NCI-H1436 (cell line): ENCODE measurements at regions not wholly inside any gene's neighbourhood (a gene's known extent, or its start where the extent isn't known, plus 50 kb on each side); places are given as distances from the start of the nearest gene placed in this dataset.
A peak's percentile ranks its signal among the peaks of the same experiment; 100 is the strongest.

Source experiments
- DNase-seq: peaks from one replicate; lab custom pipeline; 2025; lab: John Stamatoyannopoulos, UW

DNA sequence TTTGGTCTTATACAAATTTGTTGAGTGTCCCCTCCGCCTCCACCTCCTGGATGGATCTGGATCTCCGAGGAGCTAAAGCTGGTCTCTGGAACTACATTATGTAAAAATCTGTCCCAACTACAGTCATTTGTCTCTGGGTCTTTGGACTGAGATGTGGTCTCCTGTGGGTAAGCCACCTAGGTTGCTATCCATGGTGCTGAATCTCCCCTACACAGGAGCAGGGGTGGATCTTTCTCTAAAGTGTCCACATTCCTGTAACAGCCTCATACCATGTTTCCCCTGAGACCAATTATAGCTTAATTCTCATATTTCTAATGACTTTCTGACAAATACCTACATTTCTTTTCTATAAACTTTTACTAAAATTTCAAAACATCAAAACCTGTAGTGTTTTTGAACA is 625.8 kb downstream of the TAFA4 start:
- no peak for DNase-seq

DNA sequence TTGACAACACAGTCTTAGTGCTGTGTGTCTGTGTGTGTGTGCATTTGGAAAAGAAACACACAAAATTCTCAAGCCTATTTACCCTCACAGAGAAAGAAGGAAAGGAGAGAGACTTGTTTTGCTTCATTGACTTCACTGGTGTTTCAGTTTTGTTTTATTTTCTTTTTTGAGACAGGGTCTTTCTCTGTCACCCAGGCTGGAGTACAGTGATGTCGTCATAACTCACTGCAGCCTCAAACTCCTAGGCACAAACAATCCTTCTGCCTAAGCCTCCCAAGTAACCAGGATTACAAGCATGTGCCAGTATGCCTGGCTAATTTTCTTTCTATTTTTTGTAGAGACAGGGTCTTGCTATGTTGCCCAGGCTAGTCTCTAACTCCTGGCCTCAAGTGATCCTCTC is 636.9 kb downstream of the TAFA4 start:
- no peak for DNase-seq

DNA sequence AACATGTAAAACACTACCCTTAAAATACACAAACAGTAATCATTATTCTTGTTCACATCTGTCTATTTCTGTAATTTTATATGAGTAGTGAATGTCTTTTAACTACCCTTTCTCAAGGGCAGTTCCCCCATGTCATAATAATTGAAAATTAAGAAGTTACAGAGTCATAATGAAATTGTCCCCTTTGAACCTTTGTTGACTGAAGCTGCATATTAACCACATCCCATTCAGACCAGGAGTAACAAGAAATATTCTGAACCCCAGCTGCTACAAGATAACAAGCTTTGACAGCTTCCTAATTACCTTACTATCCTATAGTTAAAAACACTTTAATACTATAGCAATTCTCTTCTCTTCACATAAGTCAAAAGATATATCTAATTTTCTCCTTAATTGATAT is 635.9 kb upstream of the SUCLG2 start:
- DNase-seq, result no peak

DNA sequence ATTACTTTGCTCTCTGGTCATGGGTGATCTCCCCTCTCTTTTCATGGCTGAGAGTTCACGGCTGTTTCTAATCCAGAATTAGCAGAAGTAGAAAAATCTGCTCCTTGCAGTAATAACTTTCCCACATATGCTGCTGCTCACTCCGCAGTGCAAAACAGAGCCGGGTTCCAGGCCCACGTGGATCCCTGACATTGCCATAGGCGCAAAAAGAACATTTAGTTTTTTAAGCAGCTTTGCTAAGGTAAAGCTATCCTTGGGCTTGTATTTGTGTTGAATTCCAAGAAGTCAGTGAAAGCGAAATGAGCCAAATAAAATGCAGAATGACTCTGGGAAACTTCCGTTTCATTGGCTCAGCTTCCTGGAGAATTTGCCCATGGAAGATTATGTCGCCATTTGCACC is 633.7 kb upstream of the SUCLG2 start:
- no peak for DNase-seq

DNA sequence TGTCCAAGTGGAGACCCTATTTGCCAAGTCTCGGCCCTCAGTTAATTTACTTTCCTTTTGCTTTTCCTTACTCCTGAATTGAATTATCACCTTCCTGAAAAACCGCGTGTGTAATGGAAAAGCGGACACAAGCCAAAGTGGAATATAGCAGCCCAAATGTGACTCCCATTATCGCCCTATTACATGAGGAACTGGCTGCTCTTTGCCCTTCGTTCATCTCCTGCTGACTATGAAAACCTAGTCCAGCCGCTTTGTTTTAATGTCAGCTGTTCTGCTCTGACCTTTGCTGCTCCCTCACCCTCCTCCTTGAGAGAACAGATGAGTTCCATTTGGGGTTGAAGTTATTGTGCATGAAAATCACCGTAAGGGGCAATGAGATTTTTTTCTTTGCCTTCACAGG is 632.7 kb upstream of the SUCLG2 start:
- no peak for DNase-seq

DNA sequence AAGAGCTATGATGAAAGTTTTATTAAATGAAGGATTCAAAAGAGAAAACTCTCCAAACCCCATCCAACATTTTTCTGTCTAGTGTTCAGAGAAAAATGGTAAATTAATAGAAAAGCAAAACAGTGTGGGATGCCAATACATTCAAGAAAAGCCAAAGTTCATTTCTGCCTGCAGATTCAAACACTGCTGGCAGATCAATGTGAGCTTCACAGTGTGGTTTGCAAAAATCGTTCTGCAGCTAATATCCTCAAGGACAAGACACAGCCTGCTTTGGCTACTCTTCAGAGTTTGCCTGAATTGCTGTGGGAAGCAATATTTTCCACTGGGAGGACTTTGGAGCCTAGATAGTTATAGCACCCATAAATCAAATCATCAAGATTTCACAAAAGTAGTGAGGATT is 619.9 kb upstream of the SUCLG2 start:
- no peak for DNase-seq

DNA sequence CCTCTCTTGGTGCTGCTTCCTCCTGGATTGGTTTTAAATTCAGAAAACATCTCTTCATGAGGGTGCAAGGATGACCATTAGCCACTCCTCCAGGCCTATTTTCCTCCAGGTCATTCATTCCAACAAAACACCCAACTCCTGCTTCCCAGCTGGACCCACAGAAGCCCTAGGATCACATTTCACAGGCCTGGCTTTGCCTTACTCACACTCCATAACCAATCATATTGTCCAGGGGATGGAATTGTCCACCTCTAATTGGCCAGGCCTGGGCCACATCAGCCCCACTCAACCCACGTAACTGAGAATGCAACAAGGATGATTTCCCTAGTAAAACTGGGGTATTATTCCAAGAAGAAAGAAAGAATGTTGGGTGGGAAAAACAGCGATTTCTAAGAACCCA is 616.7 kb upstream of the SUCLG2 start:
- DNase-seq, result no peak

DNA sequence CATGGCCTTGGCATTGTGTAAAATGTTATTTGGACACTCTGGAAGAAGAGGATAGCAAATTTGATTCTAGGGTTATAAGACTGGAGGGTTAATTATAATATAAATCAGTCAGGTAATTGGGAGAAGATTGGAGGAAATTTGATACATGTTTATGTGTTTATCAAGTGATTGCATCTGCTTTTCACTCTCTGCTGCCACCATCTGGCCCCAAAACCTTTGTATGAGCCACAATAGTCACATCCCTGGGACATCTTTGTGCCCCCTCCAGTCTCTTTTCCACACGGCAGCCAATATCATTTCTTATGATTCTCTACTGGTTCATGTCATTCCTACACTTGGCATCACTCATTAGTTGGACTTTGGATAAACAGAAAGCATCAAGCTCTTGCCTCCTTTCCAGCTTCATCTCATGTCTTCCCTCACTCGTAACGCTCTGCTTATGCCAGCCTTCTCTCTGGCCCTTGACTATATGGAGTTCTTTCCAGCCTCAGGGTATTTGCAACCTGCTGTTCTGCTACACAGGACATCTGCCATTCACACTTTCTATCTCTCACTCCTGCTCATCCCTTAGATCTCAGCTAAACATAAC is 602.3 kb upstream of the SUCLG2 start:
- DNase-seq, result no peak

DNA sequence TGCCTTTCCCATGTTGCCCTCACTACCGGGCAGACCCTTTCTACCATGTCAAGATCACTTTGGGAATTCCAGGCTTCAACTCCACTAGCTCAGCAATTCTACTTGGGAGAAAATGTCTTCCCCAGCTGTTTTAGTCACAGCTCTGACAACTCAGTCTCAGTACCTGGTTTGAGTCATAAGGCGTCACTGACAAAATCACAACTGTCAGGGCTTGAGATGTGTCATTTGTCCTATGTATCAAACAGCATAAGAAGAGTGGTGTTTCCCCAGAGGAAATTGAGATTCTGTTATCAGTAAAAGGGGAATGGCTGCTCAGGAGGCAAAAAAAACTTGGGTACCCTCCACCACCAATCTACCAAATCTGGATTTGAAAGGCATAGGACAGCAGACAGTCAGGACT is 594.9 kb upstream of the SUCLG2 start:
- DNase-seq, result no peak

DNA sequence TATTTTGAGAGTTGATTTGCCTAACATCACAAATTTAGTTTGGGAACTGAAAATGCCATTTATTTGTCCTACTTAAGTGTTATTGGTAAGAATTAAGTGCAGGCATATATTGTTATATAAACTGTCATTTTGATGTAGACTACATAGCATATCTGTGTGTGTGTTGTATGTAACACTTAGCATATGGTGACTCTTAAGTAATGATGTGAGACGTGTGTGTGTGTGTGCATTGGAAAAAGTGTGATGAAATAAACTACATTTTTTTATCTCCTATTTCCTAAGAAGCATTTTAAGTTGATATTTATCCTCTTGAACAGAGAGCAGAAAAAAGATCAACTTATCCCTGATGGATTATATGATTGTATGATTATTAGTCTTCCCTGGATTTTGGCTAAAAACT is 588.2 kb upstream of the SUCLG2 start:
- DNase-seq, result no peak

DNA sequence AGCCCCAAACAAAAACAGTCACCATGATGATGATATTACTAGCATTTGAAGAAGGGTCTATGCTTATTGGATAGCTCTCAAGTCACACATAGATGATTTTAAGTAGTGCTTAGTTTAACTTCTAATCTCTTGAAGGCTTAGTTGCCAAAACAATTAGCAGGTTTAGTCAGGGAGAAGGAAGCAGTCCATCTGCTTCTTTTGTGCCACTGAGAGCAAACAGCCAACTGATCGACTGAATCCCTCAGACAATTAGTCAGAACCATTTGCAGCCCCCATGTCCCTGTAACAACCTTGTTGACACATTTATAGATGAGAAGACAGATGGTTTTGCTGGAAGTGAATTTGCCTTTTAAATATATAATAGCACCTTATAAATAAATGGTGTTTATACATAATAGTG is 585.1 kb upstream of the SUCLG2 start:
- DNase-seq, result peak; percentile 64

DNA sequence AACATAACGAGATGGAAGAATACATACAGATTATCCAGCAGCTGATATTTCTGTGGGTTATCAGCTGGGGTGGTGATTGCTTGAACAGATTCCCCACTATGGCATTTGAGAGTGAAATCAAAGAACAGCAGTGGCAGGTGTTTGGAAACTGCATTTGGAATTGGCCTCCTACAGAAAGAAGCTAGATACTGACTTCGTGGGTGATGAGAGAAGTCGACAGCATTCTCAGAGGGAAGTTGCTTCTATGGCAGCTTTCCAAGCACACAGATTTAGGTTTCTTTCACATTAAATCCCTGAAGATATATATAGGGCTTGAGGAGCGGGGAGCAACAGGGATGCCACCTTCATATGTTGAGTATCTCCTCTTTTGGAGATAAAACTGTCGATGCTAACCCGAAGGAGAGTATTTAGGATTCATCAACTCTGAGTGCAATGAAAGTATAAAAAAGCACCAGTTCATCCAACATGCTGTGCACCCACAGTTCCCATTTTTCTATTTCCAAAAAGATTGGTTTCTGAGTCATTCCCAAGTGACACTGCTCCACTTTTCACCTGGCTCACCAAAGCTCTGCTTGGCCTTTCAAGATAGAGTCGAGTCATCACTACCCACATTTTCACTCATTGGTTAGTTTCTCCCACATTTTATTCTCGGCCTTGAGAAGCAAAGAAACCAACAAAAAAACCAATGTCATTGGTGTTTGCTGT is 579.8 kb upstream of the SUCLG2 start:
- DNase-seq, result no peak

DNA sequence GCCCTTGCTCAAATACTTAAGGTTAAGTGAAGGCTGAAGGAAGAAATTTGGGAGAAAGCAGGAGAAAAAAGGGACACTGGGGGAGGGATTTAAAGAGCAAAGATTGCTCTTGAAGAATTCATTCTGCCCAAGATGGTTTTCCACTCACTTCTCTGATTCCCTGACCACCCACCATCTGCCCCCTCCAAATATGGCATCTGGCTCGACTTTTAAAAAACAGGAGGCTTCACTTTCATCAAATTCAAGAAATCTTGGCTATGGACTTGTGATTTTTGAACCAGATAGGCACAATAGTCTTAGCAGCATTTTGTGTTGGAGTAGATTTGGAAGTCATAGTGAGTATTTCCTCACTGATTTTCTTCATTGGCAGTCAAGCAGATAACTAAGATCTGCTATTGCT is 574.4 kb upstream of the SUCLG2 start:
- DNase-seq, result no peak

DNA sequence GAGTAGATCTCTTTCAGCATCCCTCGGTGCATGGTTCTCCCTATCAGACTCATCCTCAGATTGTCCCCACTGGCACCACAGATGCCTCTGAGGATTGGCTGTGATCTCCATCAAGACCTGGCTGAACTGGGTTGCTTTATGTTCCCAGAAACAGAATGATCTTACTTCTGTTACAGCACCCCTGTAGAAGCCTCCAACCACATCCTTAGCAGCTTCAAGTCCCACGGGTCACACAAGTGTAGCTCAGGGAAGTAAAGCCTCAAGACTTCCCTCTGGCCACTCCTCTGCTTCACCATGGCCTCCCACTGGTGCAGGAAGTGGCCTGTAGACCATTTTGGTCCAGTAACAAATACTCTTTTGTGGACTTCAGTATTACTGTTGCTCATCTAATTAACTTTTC is 566.4 kb upstream of the SUCLG2 start:
- no peak for DNase-seq

DNA sequence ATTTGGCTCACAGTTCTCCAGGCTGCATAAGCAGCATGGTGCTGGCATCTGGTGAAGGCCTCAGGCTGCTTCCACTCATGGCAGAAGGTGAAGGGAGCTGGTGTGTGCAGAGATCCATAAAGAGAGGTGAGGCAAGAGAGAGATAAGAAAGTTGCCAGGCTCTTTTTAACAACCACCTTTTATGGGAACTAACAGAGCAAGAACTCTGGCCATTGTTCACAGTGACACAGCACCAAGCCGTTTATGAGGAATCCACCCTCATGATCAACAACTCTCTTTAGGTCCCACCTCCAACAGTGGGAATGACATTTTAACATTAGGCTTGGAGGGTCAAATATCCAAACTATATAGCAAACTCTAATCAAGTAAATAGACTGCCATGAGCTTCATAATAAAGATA is 557.2 kb upstream of the SUCLG2 start:
- DNase-seq, result no peak

DNA sequence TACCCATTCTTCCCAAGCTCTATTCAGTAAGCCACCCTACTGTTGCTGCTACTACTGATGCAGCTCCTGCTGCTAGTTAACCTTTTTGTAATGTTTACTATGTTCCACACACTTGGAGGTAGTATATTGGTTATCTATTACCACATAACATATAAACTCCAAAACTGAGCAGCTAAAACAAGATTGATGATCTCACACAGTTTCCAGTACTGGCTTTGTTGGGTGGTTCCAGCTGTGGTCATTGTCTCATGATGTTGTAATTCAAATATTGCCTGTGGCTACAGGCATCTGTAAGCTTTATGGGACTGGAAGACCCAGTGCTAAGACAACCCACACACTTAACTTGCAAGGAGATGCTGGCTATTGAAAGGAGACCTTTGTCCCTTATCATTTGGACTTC is 556.2 kb upstream of the SUCLG2 start:
- DNase-seq, result no peak

DNA sequence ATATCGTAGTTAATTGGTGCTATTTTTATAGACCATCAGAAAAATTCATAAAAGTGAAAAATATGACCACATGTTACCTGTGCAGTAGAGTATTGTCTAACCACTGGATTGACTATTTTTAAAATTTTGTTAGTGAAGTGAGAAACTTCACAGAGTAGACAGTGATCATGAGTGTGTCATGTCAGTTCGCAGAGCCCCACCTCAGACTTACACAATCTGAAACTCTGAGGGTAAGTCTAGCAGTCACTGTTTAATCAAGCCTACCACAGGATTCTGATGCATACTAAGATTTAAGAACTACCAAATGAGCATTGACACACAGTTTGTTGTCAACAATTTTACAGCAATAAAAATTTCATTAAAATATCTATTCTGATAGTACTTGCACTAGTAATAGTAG is 552.9 kb upstream of the SUCLG2 start:
- DNase-seq, result no peak

DNA sequence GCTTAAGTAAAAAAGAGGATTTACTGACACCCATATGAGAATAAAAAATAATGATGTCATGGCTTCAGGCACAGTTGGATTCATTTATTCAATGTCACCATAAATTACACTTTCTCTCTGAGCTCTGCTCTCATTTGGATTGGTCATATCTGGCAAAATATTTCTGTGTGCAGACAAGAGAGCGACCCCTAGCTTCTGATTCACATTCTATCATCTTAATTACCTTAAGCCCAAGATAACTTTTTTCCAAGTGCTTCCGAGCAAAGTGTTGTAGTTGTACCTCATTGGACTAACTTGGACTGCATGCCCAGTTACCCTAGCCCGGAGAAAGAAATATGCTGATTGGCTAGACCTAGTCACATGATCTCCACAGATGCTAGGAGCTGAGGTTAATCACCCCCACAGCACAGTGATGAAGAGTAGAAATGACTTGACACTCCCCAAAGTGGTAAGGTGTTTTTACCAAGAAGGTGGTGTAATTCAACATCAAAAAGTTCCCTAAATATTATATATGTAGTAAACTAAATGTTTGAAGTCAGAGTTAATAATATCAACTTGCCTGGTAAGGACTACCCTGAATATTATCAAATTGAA is 552.2 kb upstream of the SUCLG2 start:
- DNase-seq, result no peak

DNA sequence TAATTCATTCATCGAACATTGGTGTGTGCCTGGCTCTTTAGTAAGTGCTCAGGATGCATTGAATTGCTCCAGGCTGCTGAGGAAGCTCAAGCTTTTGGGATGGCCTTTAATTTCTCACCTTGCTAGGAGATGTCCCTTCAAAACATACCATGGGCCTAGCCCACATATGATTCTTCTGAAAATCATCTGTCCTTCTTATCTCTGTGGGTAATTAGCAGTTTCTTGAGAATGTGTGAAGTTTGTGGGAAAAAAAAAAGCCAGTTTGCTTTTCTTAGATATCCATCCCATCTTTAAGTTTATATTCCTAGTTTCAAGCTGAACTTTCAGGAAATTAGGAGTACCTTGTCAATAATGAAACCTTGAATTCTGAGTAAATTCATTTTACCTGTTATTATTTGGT is 532.3 kb upstream of the SUCLG2 start:
- no peak for DNase-seq

DNA sequence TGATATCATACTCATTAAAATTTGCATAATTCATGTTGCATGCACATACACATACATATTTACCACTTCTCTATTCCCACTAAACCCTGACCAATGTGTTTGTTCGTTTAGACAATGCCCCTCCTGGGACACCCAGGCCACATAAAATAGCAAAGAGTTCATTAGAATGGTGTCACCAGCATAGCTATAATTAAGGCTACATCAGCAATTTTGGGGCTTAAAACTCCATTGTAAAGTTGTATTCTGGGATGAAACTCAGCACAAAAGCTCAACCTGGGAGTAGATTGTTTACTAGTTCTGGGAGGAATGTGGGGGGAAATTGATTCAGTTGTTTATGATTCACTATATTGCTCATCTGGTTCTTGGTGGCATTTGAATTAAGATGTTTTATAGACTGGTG is 522.2 kb upstream of the SUCLG2 start:
- no peak for DNase-seq

DNA sequence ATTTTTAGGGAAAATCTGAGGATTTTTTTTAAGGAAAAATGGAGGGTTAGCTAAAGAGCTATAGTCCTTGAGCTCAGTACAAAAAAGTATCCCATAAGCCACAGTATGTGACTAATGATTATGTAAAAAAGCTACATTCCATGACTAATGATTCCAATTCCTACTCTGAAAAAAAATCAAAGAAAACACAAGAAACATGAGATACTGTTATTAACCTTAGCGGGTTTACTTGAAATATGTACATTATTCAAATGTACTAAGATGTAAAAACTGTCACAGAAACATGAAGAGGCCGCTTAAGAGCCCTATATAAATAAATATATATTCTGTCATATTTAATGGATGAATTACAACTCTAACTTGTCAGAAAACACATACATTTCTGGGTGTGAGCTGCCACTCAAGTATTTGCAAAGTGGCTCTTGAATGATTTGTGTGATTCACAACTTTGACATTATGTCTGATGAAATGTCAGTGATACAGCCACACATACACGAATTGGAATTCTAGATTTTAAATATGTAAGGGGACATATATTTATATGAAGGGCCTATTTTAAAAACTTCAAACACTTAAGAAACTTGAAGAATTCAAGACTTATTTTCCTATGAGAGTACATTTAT is 518.7 kb upstream of the SUCLG2 start:
- DNase-seq, result no peak

DNA sequence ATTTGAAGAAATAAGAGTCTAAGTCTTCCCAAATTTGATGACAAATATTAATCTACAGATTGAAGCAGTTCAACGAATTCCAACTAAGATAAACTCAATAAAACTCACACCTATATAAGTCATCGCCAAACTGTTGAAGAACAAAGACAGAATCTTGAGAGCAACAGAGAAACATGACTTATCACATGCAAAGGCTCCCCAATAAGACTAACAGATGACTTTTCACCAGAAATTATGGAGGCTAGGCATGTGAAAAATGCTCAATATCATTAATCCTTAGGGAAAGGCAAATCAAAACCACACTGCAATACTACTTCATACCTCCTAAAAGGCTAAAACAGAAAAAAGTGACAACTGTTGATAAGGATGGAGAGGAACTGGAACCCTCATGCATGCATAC is 517.6 kb upstream of the SUCLG2 start:
- DNase-seq, result no peak

DNA sequence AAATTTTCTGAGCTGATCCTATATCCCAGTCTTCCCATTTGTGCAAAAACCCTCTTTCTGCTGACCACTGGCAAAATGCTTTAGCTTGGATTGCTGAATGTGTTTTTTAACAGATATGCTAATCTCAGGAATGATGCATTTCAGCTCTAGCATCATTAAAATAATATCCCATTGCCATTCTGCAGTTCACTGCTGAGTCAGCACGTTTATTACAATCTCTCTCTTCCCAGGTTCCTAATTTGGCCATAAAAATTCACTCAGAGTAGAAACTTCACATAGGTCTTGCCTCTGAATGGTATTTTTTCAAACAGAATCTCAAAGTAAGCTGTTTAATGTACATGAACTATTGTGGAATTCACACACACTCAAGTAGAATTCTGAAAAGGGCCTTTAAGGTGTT is 509.6 kb upstream of the SUCLG2 start:
- DNase-seq, result no peak

DNA sequence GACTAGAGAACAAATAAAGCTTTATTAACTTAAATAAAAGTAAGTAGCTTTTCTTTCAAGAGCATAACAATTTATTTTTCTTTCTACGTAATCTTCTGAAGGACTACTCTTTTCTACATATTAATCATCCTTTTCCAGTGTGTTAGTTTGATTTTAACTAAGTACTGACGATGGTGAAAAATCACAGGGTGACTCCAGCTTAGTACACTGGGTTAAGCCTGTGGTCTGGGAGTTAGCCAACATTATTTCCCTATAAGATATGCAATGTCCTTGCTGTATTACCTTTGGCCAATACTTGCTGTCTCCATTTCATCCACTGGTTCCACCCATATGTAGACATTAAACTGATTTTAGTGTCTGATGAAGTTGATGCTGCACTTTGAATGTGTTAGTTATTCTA is 508.6 kb upstream of the SUCLG2 start:
- DNase-seq, result no peak
